Ishikawa (cell line): ENCODE measurements at regions not wholly inside any gene's neighbourhood (a gene's known extent, or its start where the extent isn't known, plus 50 kb on each side); places are given as distances from the start of the nearest gene placed in this dataset.
A peak's percentile ranks its signal among the peaks of the same experiment; 100 is the strongest.

Experiments used
- CEBPB ChIP-seq: IDR thresholded peaks from 2 replicates; pipeline ENCODE4 v1.6.1; 2012
- CREB1 ChIP-seq: IDR thresholded peaks from 2 replicates; pipeline ENCODE4 v1.6.1; 2012; ENCODE audit warnings: low read depth
- EGR1 ChIP-seq: IDR thresholded peaks from 2 replicates; pipeline ENCODE4 v1.6.1; 2012
- EP300 ChIP-seq: IDR thresholded peaks from 2 replicates; pipeline ENCODE4 v1.6.1; 2012; ENCODE audit warnings: borderline replicate concordance
- FOXM1 ChIP-seq: IDR thresholded peaks from 2 replicates; pipeline ENCODE4 v1.6.1; 2012; ENCODE audit warnings: low read depth, borderline replicate concordance
- NFIC ChIP-seq: IDR thresholded peaks from 2 replicates; pipeline ENCODE4 v1.6.1; 2012
- RAD21 ChIP-seq: IDR thresholded peaks from 2 replicates; pipeline ENCODE4 v1.6.1; 2012; ENCODE audit warnings: low read depth
- TAF1 ChIP-seq: IDR thresholded peaks from 2 replicates; pipeline ENCODE4 v1.6.1; 2012; ENCODE audit warnings: low read depth, mild to moderate bottlenecking
- TCF12 ChIP-seq: IDR thresholded peaks from 2 replicates; pipeline ENCODE4 v1.6.1; 2012; ENCODE audit warnings: low read depth
- TEAD4 ChIP-seq: IDR thresholded peaks from 2 replicates; pipeline ENCODE4 v1.6.1; 2012
- YY1 ChIP-seq: IDR thresholded peaks from 2 replicates; pipeline ENCODE4 v1.6.1; 2012; ENCODE audit warnings: low read depth
- ZBTB7A ChIP-seq: IDR thresholded peaks from 2 replicates; pipeline ENCODE4 v1.6.1; 2012; ENCODE audit warnings: low read depth
- TF ChIP-seq, protein P1 (sequence below): IDR thresholded peaks from 2 replicates; pipeline ENCODE4 v1.6.1; 2012
- TF ChIP-seq, protein P2 (sequence below): IDR thresholded peaks from 2 replicates; pipeline ENCODE4 v1.6.1; 2012
- TF ChIP-seq, protein P3 (sequence below): IDR thresholded peaks from 2 replicates; pipeline ENCODE4 v1.6.1; 2012; ENCODE audit warnings: low read depth, mild to moderate bottlenecking

DNA sequence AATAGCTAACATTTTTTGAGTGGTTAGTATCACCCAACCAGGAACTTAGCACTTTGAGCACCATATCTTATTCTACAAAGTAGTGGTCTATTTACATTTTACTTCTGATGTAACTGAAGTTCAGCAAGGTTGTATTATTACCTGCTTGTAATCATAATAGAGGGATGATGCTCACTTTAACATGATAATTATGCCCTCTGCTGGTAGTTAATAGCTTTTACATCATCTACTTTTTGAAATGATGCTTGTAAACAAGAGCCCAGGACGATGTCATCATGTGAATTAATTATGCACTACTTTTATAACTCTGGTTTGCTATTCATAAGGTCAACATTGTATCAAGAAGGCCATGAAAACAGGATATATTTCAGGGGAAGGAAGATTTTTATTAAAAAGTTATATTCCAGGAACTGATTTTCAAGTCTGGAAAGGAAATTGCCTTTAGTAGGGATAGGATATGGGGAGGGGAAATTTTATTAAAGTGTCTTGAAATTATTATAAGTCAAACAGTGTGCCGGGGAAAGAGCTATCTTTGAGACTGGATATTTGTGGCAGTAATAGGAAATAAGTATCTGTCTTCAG, 80.3 kb upstream of the SCIN start:
- TF ChIP-seq, protein P1, sequence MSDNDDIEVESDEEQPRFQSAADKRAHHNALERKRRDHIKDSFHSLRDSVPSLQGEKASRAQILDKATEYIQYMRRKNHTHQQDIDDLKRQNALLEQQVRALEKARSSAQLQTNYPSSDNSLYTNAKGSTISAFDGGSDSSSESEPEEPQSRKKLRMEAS = no peak
- TF ChIP-seq RAD21 = peak; percentile 63

DNA sequence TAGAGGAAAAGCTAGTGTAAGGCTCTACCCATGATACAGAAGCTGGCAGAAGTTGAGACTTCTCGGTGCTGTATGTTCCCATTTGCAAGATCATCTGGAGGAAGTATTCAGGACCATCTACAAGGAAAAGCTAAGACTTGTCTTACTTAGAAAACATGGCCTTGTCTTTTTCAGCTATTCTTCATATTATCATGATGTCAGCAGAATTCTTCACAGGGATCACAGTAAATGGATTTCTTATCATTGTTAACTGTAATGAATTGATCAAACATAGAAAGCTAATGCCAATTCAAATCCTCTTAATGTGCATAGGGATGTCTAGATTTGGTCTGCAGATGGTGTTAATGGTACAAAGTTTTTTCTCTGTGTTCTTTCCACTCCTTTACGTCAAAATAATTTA, 79.6 kb upstream of the SCIN start:
- TF ChIP-seq EGR1 = no peak
- TF ChIP-seq CEBPB = no peak
- no peak for TF ChIP-seq YY1
- no peak for TF ChIP-seq TCF12
- TF ChIP-seq, protein P2, sequence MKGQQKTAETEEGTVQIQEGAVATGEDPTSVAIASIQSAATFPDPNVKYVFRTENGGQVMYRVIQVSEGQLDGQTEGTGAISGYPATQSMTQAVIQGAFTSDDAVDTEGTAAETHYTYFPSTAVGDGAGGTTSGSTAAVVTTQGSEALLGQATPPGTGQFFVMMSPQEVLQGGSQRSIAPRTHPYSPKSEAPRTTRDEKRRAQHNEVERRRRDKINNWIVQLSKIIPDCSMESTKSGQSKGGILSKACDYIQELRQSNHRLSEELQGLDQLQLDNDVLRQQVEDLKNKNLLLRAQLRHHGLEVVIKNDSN = no peak
- no peak for TF ChIP-seq RAD21
- no peak for TF ChIP-seq NFIC
- TF ChIP-seq FOXM1 = no peak
- TF ChIP-seq, protein P1 = no peak
- TF ChIP-seq ZBTB7A = no peak

DNA sequence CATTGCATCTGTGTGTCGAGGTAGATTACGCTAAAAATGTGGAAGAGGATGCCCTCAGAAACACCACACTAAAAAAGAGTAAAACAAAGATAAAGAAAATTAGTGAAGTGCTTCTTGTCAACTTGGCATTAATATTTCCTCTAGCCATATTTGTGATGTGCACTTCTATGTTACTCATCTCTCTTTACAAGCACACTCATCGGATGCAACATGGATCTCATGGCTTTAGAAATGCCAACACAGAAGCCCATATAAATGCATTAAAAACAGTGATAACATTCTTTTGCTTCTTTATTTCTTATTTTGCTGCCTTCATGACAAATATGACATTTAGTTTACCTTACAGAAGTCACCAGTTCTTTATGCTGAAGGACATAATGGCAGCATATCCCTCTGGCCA, 79.0 kb upstream of the SCIN start:
- TF ChIP-seq, protein P3, sequence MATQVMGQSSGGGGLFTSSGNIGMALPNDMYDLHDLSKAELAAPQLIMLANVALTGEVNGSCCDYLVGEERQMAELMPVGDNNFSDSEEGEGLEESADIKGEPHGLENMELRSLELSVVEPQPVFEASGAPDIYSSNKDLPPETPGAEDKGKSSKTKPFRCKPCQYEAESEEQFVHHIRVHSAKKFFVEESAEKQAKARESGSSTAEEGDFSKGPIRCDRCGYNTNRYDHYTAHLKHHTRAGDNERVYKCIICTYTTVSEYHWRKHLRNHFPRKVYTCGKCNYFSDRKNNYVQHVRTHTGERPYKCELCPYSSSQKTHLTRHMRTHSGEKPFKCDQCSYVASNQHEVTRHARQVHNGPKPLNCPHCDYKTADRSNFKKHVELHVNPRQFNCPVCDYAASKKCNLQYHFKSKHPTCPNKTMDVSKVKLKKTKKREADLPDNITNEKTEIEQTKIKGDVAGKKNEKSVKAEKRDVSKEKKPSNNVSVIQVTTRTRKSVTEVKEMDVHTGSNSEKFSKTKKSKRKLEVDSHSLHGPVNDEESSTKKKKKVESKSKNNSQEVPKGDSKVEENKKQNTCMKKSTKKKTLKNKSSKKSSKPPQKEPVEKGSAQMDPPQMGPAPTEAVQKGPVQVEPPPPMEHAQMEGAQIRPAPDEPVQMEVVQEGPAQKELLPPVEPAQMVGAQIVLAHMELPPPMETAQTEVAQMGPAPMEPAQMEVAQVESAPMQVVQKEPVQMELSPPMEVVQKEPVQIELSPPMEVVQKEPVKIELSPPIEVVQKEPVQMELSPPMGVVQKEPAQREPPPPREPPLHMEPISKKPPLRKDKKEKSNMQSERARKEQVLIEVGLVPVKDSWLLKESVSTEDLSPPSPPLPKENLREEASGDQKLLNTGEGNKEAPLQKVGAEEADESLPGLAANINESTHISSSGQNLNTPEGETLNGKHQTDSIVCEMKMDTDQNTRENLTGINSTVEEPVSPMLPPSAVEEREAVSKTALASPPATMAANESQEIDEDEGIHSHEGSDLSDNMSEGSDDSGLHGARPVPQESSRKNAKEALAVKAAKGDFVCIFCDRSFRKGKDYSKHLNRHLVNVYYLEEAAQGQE = no peak
- TF ChIP-seq EGR1 = no peak
- TF ChIP-seq, protein P2 = no peak
- TF ChIP-seq TCF12 = no peak

DNA sequence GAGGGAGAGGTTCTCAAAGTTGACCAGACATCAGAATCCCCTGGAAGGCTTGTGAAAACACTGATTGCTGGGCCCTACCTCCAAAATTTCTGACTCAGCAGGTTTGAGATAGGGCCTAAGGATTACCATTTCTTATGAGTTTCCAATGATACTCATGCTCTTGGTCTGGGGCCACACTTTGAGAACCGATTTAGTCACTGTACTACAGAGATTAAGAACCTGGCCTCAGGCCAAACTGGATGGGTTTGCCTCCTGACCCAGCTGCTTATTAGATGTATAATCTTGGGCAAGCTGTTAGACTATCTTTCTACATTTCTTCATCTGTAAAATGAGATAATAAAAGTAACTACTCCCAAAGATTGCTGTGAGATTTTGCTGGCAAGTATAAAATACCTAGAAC, 77.1 kb upstream of the SCIN start:
- TF ChIP-seq TEAD4 = no peak
- no peak for TF ChIP-seq FOXM1
- TF ChIP-seq, protein P2 = no peak
- no peak for TF ChIP-seq EP300
- TF ChIP-seq EGR1 = no peak
- TF ChIP-seq, protein P1 = no peak
- TF ChIP-seq, protein P3 = no peak
- TF ChIP-seq CEBPB = no peak
- TF ChIP-seq TAF1 = no peak
- TF ChIP-seq NFIC = no peak

DNA sequence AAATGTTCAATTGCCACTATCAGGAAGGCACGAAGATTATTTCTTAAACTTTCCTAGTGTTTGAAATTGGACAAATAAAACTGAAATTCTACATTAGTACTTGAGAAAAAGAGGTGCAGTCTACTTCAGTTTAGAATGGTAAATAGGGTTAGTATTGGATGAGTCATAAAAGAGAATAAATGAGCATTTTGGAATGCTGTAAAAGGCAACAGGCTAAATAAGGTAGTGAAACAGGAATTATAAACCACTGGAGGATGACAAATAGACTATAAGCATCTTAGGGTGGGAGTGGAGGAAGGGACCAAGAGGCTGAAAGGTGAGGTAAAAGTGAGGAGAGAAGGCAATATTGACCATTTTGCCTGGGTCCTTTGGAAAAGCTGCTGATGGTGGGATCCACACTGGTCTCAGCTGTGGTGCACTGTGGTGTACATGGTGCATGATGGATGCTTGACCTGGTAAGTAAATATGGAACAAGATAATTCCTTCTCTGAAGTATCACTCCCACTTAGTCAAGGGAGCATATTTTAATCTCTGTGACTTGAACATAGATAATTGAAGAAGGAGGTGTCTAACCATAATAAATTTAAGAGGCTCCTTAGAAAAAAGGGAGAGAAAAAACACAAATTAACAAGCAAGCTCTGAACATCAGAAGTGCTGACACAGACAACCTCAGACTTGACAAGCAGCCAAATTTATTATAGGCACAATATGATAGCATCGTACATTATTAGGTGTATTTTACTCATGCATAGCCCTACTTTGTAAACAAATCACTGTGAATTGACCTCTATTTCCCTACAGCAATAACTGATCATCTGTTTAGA, 76.4 kb upstream of the SCIN start:
- TF ChIP-seq ZBTB7A = no peak
- no peak for TF ChIP-seq FOXM1
- no peak for TF ChIP-seq NFIC
- no peak for TF ChIP-seq CEBPB
- TF ChIP-seq, protein P2 = no peak
- TF ChIP-seq EGR1 = no peak
- no peak for TF ChIP-seq TAF1
- no peak for TF ChIP-seq TEAD4
- TF ChIP-seq, protein P3 = no peak
- TF ChIP-seq TCF12 = no peak
- TF ChIP-seq, protein P1 = no peak
- TF ChIP-seq EP300 = no peak
- TF ChIP-seq CREB1 = no peak
- no peak for TF ChIP-seq RAD21
- no peak for TF ChIP-seq YY1
